HepG2 (cell line): ENCODE measurements at regions not wholly inside any gene's neighbourhood (a gene's known extent, or its start where the extent isn't known, plus 50 kb on each side); places are given as distances from the start of the nearest gene placed in this dataset.

Experiments
- CHCHD3 ChIP-seq: sonication (generic); formaldehyde crosslinking; IDR thresholded peaks from 2 replicates; pipeline ENCODE4 v1.8.0; 2022; ENCODE audit warnings: mild to moderate bottlenecking, missing genetic modification reagents, moderate library complexity
- GFI1 ChIP-seq: sonication (generic); formaldehyde crosslinking; IDR thresholded peaks from 2 replicates; pipeline ENCODE4 v1.5.0; 2020; ENCODE audit warnings: missing genetic modification reagents, mild to moderate bottlenecking, borderline replicate concordance
- GTF3A ChIP-seq: sonication (generic); formaldehyde crosslinking; conservative IDR thresholded peaks from 2 replicates; pipeline ENCODE4 v1.4.0; 2020; ENCODE audit warnings: mild to moderate bottlenecking, missing genetic modification reagents
- KMT2A ChIP-seq: sonication (generic); formaldehyde crosslinking; IDR thresholded peaks from 2 replicates; pipeline ENCODE4 v1.4.0; 2020; ENCODE audit warnings: missing genetic modification reagents
- MLLT10 ChIP-seq: sonication (generic); formaldehyde crosslinking; IDR thresholded peaks from 2 replicates; pipeline ENCODE4 v1.4.0; 2020; ENCODE audit warnings: missing genetic modification reagents
- POLR2AphosphoS5 ChIP-seq: IDR thresholded peaks from 2 replicates; pipeline ENCODE4 v1.6.1; 2012; ENCODE audit warnings: low read depth, low read length
- RFXANK ChIP-seq: IDR thresholded peaks from 2 replicates; pipeline ENCODE4 v1.6.1; 2016
- SAP130 ChIP-seq: IDR thresholded peaks from 2 replicates; pipeline ENCODE4 v1.6.1; 2016; ENCODE audit warnings: low read depth
- TAF15 ChIP-seq: fragments of 200-400 bp; formaldehyde crosslinking; IDR thresholded peaks from one replicate; pipeline ENCODE4 v1.6.1; 2018; ENCODE audit warnings: mild to moderate bottlenecking, low read depth, low read length; ENCODE audit not compliant: poor library complexity, severe bottlenecking
- TCF7L2 ChIP-seq: IDR thresholded peaks from 2 replicates; pipeline ENCODE4 v1.6.1; 2011; ENCODE audit warnings: mild to moderate bottlenecking, low read depth, low read length, moderate library complexity
- XRCC5 ChIP-seq: fragments of 200-400 bp; formaldehyde crosslinking; optimal IDR thresholded peaks from 2 replicates; pipeline ENCODE3; 2017; ENCODE audit warnings: mild to moderate bottlenecking, low read length
- ZNF407 ChIP-seq: sonication (generic); formaldehyde crosslinking; IDR thresholded peaks from one replicate; pipeline ENCODE4 v1.5.1; 2020; ENCODE audit warnings: mild to moderate bottlenecking, missing genetic modification reagents; ENCODE audit errors: not compliant biosample characterization
- ZNF550 ChIP-seq: sonication (generic); formaldehyde crosslinking; IDR thresholded peaks from 2 replicates; pipeline ENCODE4 v1.4.0; 2020; ENCODE audit warnings: mild to moderate bottlenecking, missing genetic modification reagents, borderline replicate concordance
- ZNF629 ChIP-seq: sonication (generic); formaldehyde crosslinking; conservative IDR thresholded peaks from 2 replicates; pipeline ENCODE4 v1.5.0; 2020; ENCODE audit warnings: missing genetic modification reagents
- ZNF761 ChIP-seq: sonication (generic); formaldehyde crosslinking; conservative IDR thresholded peaks from 2 replicates; pipeline ENCODE4 v1.4.0; 2020; ENCODE audit warnings: mild to moderate bottlenecking, missing genetic modification reagents
- ZSCAN12 ChIP-seq: sonication (generic); formaldehyde crosslinking; IDR thresholded peaks from 2 replicates; pipeline ENCODE4 v1.9.0; 2021; ENCODE audit warnings: mild to moderate bottlenecking, missing genetic modification reagents
- TF ChIP-seq, protein P1 (sequence below): sonication (generic); formaldehyde crosslinking; IDR thresholded peaks from 2 replicates; pipeline ENCODE4 v1.4.0; 2020; ENCODE audit warnings: mild to moderate bottlenecking, low read depth, missing genetic modification reagents
- TF ChIP-seq, protein P2 (sequence below): sonication (generic); formaldehyde crosslinking; IDR thresholded peaks from 2 replicates; pipeline ENCODE4 v1.5.0; 2020; ENCODE audit warnings: missing genetic modification reagents
- TF ChIP-seq, protein P3 (sequence below): sonication (generic); formaldehyde crosslinking; IDR thresholded peaks from 2 replicates; pipeline ENCODE4 v1.4.0; 2020; ENCODE audit warnings: low read depth, mild to moderate bottlenecking, missing genetic modification reagents

GRCh38 chr10:95133016-95133752 lies 60.9 kb upstream of the ACSM6 start (continued):
- TF ChIP-seq GTF3A (CRISPR knock-in tag) (no peak), CHCHD3 (CRISPR knock-in tag) (no peak), MLLT10 (CRISPR knock-in tag) (no peak), SAP130 (CRISPR knock-in tag) (peak; percentile 70), RFXANK (no peak), ZNF550 (no peak), TAF15 (no peak), XRCC5 (peak; percentile 31), ZNF629 (CRISPR knock-in tag) (no peak), KMT2A (no peak), ZNF761 (CRISPR knock-in tag) (no peak), ZNF407 (no peak), GFI1 (CRISPR knock-in tag) (no peak), TCF7L2 (no peak), ZSCAN12 (CRISPR knock-in tag) (no peak), POLR2AphosphoS5 (no peak)
- TF ChIP-seq, protein P1, sequence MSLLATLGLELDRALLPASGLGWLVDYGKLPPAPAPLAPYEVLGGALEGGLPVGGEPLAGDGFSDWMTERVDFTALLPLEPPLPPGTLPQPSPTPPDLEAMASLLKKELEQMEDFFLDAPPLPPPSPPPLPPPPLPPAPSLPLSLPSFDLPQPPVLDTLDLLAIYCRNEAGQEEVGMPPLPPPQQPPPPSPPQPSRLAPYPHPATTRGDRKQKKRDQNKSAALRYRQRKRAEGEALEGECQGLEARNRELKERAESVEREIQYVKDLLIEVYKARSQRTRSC: no peak
- TF ChIP-seq, protein P2, sequence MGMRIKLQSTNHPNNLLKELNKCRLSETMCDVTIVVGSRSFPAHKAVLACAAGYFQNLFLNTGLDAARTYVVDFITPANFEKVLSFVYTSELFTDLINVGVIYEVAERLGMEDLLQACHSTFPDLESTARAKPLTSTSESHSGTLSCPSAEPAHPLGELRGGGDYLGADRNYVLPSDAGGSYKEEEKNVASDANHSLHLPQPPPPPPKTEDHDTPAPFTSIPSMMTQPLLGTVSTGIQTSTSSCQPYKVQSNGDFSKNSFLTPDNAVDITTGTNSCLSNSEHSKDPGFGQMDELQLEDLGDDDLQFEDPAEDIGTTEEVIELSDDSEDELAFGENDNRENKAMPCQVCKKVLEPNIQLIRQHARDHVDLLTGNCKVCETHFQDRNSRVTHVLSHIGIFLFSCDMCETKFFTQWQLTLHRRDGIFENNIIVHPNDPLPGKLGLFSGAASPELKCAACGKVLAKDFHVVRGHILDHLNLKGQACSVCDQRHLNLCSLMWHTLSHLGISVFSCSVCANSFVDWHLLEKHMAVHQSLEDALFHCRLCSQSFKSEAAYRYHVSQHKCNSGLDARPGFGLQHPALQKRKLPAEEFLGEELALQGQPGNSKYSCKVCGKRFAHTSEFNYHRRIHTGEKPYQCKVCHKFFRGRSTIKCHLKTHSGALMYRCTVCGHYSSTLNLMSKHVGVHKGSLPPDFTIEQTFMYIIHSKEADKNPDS (CRISPR knock-in tag): no peak
- TF ChIP-seq, protein P3, sequence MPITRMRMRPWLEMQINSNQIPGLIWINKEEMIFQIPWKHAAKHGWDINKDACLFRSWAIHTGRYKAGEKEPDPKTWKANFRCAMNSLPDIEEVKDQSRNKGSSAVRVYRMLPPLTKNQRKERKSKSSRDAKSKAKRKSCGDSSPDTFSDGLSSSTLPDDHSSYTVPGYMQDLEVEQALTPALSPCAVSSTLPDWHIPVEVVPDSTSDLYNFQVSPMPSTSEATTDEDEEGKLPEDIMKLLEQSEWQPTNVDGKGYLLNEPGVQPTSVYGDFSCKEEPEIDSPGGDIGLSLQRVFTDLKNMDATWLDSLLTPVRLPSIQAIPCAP (CRISPR knock-in tag): no peak
